Activated naive CD4-positive, alpha-beta T cell treated with anti-CD3 and anti-CD28 coated beads, Interleukin-2, amount 10 ng/mL, durations not matched to agents 7 days and 5 days (primary cell): ENCODE measurements at regions not wholly inside any gene's neighbourhood (a gene's known extent, or its start where the extent isn't known, plus 50 kb on each side); places are given as distances from the start of the nearest gene placed in this dataset.

Experiments
- CTCF ChIA-PET: fragments of 350-600 bp; sonication (Branson Sonifier 250); formaldehyde crosslinking; loops from one replicate; lab custom pipeline; 2021; ENCODE audit warnings: antibody characterized with exemption; lab: Charles Lee
- DNase-seq: peaks from one replicate; pipeline ENCODE4 v3.0.0-alpha.2; 2020
- H3K27ac Mint-ChIP-seq: one replicate; pipeline ENCODE4 v1.8.0; 2021; ENCODE audit warnings: mild to moderate bottlenecking, moderate library complexity, mixed read lengths
- H3K27me3 Mint-ChIP-seq: one replicate; pipeline ENCODE4 v1.8.0; 2021; ENCODE audit warnings: mild to moderate bottlenecking, mixed read lengths
- H3K36me3 Mint-ChIP-seq: one replicate; pipeline ENCODE4 v1.8.0; 2021; ENCODE audit warnings: mixed read lengths
- H3K4me1 Mint-ChIP-seq: one replicate; pipeline ENCODE4 v1.8.0; 2021; ENCODE audit warnings: mixed read lengths
- H3K4me3 Mint-ChIP-seq: one replicate; pipeline ENCODE4 v1.8.0; 2021; ENCODE audit warnings: mild to moderate bottlenecking, moderate library complexity, mixed read lengths
- H3K9me3 Mint-ChIP-seq: one replicate; pipeline ENCODE4 v1.8.0; 2021; ENCODE audit warnings: mixed read lengths

- Mint-ChIP-seq H3K27ac (no peak overlapping the region), H3K4me3 (no peak overlapping the region), H3K9me3 (no peaks in the 10 kb centered on the region), H3K36me3 (no peaks in the 10 kb centered on the region), H3K4me1 (no peaks in the 10 kb centered on the region), H3K27me3 (no peaks in the 10 kb centered on the region)
- CTCF ChIA-PET = no interaction called here
- no peak for DNase-seq
Observed at GRCh38 chr7:16027396-16027795, 340.9 kb upstream of the MEOX2 start.

- Mint-ChIP-seq H3K4me1 (no peaks in the 10 kb centered on the region), H3K27me3 (no peaks in the 10 kb centered on the region), H3K27ac (no peak overlapping the region), H3K36me3 (no peaks in the 10 kb centered on the region), H3K4me3 (no peak overlapping the region), H3K9me3 (no peaks in the 10 kb centered on the region)
- CTCF ChIA-PET = no interaction called here
- DNase-seq = no peak
Observed at GRCh38 chr7:16026253-16027020, 340.0 kb upstream of the MEOX2 start.

GRCh38 chr7:16025696-16026095 lies 339.2 kb upstream of the MEOX2 start:
- H3K9me3 Mint-ChIP-seq = no peaks in the 10 kb centered on the region
- CTCF ChIA-PET = no interaction called here
- no peaks in the 10 kb centered on the region for H3K36me3 Mint-ChIP-seq
- H3K4me1 Mint-ChIP-seq = no peaks in the 10 kb centered on the region
- H3K27me3 Mint-ChIP-seq = no peaks in the 10 kb centered on the region
- H3K4me3 Mint-ChIP-seq = no peak overlapping the region
- H3K27ac Mint-ChIP-seq = no peak overlapping the region
- DNase-seq = no peak

GRCh38 chr7:16023503-16023902 lies 337.0 kb upstream of the MEOX2 start:
- no peak for DNase-seq
- H3K9me3 Mint-ChIP-seq = no peaks in the 10 kb centered on the region
- CTCF ChIA-PET = no interaction called here
- H3K36me3 Mint-ChIP-seq = no peaks in the 10 kb centered on the region
- no peaks in the 10 kb centered on the region for H3K4me1 Mint-ChIP-seq
- H3K27ac Mint-ChIP-seq = no peak overlapping the region
- H3K4me3 Mint-ChIP-seq = no peak overlapping the region
- no peaks in the 10 kb centered on the region for H3K27me3 Mint-ChIP-seq

- Mint-ChIP-seq H3K27me3 (no peaks in the 10 kb centered on the region), H3K9me3 (no peaks in the 10 kb centered on the region), H3K4me3 (no peak overlapping the region), H3K36me3 (no peaks in the 10 kb centered on the region), H3K4me1 (no peaks in the 10 kb centered on the region), H3K27ac (no peak overlapping the region)
- no peak for DNase-seq
- CTCF ChIA-PET = no interaction called here
Observed at GRCh38 chr7:16023046-16023445, 336.6 kb upstream of the MEOX2 start.

GRCh38 chr7:16021851-16022250 lies 335.4 kb upstream of the MEOX2 start:
- Mint-ChIP-seq H3K27me3 (no peaks in the 10 kb centered on the region), H3K36me3 (no peaks in the 10 kb centered on the region), H3K4me1 (no peaks in the 10 kb centered on the region), H3K4me3 (no peak overlapping the region), H3K9me3 (no peaks in the 10 kb centered on the region), H3K27ac (no peak overlapping the region)
- CTCF ChIA-PET = no interaction called here
- DNase-seq = no peak

- Mint-ChIP-seq H3K36me3 (no peaks in the 10 kb centered on the region), H3K27ac (no peak overlapping the region), H3K27me3 (no peaks in the 10 kb centered on the region), H3K4me3 (no peak overlapping the region), H3K9me3 (no peaks in the 10 kb centered on the region), H3K4me1 (no peaks in the 10 kb centered on the region)
- CTCF ChIA-PET = no interaction called here
- DNase-seq = no peak
Observed at GRCh38 chr7:16015981-16016380, 329.5 kb upstream of the MEOX2 start.

- H3K4me1 Mint-ChIP-seq = no peaks in the 10 kb centered on the region
- CTCF ChIA-PET = no interaction called here
- no peaks in the 10 kb centered on the region for H3K27me3 Mint-ChIP-seq
- no peak overlapping the region for H3K4me3 Mint-ChIP-seq
- no peaks in the 10 kb centered on the region for H3K36me3 Mint-ChIP-seq
- H3K27ac Mint-ChIP-seq = no peak overlapping the region
- H3K9me3 Mint-ChIP-seq = no peaks in the 10 kb centered on the region
- no peak for DNase-seq
Observed at GRCh38 chr7:16014031-16014430, 327.5 kb upstream of the MEOX2 start.

- no peaks in the 10 kb centered on the region for H3K9me3 Mint-ChIP-seq
Observed at GRCh38 chr7:16007911-16008310, 321.4 kb upstream of the MEOX2 start.

GRCh38 chr7:16004702-16005101 lies 318.2 kb upstream of the MEOX2 start:
- CTCF ChIA-PET = no interaction called here
- no peaks in the 10 kb centered on the region for H3K9me3 Mint-ChIP-seq
- no peaks in the 10 kb centered on the region for H3K27me3 Mint-ChIP-seq
- H3K27ac Mint-ChIP-seq = no peak overlapping the region
- no peaks in the 10 kb centered on the region for H3K4me1 Mint-ChIP-seq
- H3K36me3 Mint-ChIP-seq = no peaks in the 10 kb centered on the region
- DNase-seq = no peak
- no peak overlapping the region for H3K4me3 Mint-ChIP-seq

More at GRCh38 chr7:16007911-16008310, 321.4 kb upstream of the MEOX2 start:
- no peak for DNase-seq
- Mint-ChIP-seq H3K4me3 (no peak overlapping the region), H3K36me3 (no peaks in the 10 kb centered on the region), H3K4me1 (no peaks in the 10 kb centered on the region), H3K27ac (no peak overlapping the region), H3K27me3 (no peaks in the 10 kb centered on the region)
- CTCF ChIA-PET = no interaction called here

- Mint-ChIP-seq H3K4me3 (no peak overlapping the region), H3K4me1 (no peaks in the 10 kb centered on the region), H3K27me3 (no peaks in the 10 kb centered on the region), H3K27ac (no peak overlapping the region), H3K36me3 (no peaks in the 10 kb centered on the region), H3K9me3 (no peaks in the 10 kb centered on the region)
- CTCF ChIA-PET = no interaction called here
- no peak for DNase-seq
Observed at GRCh38 chr7:16001477-16001876, 315.0 kb upstream of the MEOX2 start.

GRCh38 chr7:15998617-15999016 lies 312.1 kb upstream of the MEOX2 start:
- Mint-ChIP-seq H3K9me3 (no peaks in the 10 kb centered on the region), H3K27ac (no peak overlapping the region), H3K4me1 (no peaks in the 10 kb centered on the region), H3K27me3 (no peaks in the 10 kb centered on the region), H3K36me3 (no peaks in the 10 kb centered on the region), H3K4me3 (no peak overlapping the region)
- CTCF ChIA-PET = no interaction called here
- no peak for DNase-seq

- no peak for DNase-seq
- Mint-ChIP-seq H3K27ac (no peak overlapping the region), H3K36me3 (no peaks in the 10 kb centered on the region), H3K4me3 (no peak overlapping the region), H3K4me1 (no peaks in the 10 kb centered on the region), H3K9me3 (no peaks in the 10 kb centered on the region), H3K27me3 (no peaks in the 10 kb centered on the region)
- CTCF ChIA-PET = no interaction called here
Observed at GRCh38 chr7:15995027-15995426, 308.5 kb upstream of the MEOX2 start.

GRCh38 chr7:15989194-15989593 lies 302.7 kb upstream of the MEOX2 start:
- no peak for DNase-seq
- no peak overlapping the region for H3K4me3 Mint-ChIP-seq
- CTCF ChIA-PET = no interaction called here
- no peak overlapping the region for H3K27ac Mint-ChIP-seq
- H3K9me3 Mint-ChIP-seq = peaks cover 2% of the 10 kb centered on the region
- no peaks in the 10 kb centered on the region for H3K4me1 Mint-ChIP-seq
- H3K27me3 Mint-ChIP-seq = no peaks in the 10 kb centered on the region
- no peaks in the 10 kb centered on the region for H3K36me3 Mint-ChIP-seq

GRCh38 chr7:15985587-15986384 lies 299.3 kb upstream of the MEOX2 start:
- no peaks in the 10 kb centered on the region for H3K36me3 Mint-ChIP-seq
- no peak overlapping the region for H3K27ac Mint-ChIP-seq
- peaks cover 2% of the 10 kb centered on the region for H3K9me3 Mint-ChIP-seq
- CTCF ChIA-PET = no interaction called here
- H3K4me1 Mint-ChIP-seq = no peaks in the 10 kb centered on the region
- H3K4me3 Mint-ChIP-seq = no peak overlapping the region
- no peak for DNase-seq
- no peaks in the 10 kb centered on the region for H3K27me3 Mint-ChIP-seq
